Caco-2 (cell line): ENCODE measurements at regions not wholly inside any gene's neighbourhood (a gene's known extent, or its start where the extent isn't known, plus 50 kb on each side); places are given as distances from the start of the nearest gene placed in this dataset.
A peak's percentile ranks its signal among the peaks of the same experiment; 100 is the strongest.

Experiments used
- BruUV-seq: library from RNA; stranded (reverse); fragments of 400-500 nt; replicated peaks from 2 replicates; lab custom pipeline; 2021; lab: Mats Ljungman, UMichigan
- CTCF ChIA-PET: fragments of 300-600 bp; sonication (Branson Sonifier 250); formaldehyde crosslinking; loops from one replicate; lab custom pipeline; 2022; ENCODE audit warnings: antibody characterized with exemption; lab: Charles Lee
- POLR2A ChIA-PET: fragments of 300-600 bp; sonication (Branson Sonifier 250); formaldehyde crosslinking; loops from one replicate; lab custom pipeline; 2022; ENCODE audit warnings: antibody characterized with exemption; lab: Charles Lee
- DNase-seq, 2 experiments: peaks; one replicate each; pipeline versions ENCODE4 v3.0.0 to v3.0.0-alpha.2; 2020 to 2022
- H3K27me3 ChIP-seq: replicated peaks from 2 replicates; pipeline ENCODE4 v1.6.0; 2011; ENCODE audit warnings: low read length; ENCODE audit not compliant: control insufficient read depth, insufficient read depth
- H3K36me3 ChIP-seq: 2 replicates; pipeline ENCODE4 v1.5.1; 2011; ENCODE audit warnings: low read length; ENCODE audit not compliant: control insufficient read depth, insufficient read depth
- H3K4me1 ChIP-seq: fragments of 250-450 bp; sonication (Bioruptor Pico); 2 replicates; pipeline ENCODE4 v1.5.1; 2020; ENCODE audit warnings: mild to moderate bottlenecking
- H3K4me3 ChIP-seq: 2 replicates; pipeline ENCODE4 v1.5.1; 2011; ENCODE audit warnings: low read depth, mild to moderate bottlenecking, control low read depth, low read length
- H3K9me3 ChIP-seq: fragments of 250-450 bp; sonication (Bioruptor Pico); 2 replicates; pipeline ENCODE4 v1.5.1; 2020; ENCODE audit warnings: mild to moderate bottlenecking, moderate library complexity
- H3K27ac Mint-ChIP-seq: one replicate; pipeline ENCODE4 v1.8.0; 2022; ENCODE audit warnings: mixed read lengths; ENCODE audit not compliant: unreplicated experiment
- H3K27me3 Mint-ChIP-seq: one replicate; pipeline ENCODE4 v1.8.0; 2022; ENCODE audit warnings: mixed read lengths; ENCODE audit not compliant: insufficient read depth, unreplicated experiment
- H3K36me3 Mint-ChIP-seq: one replicate; pipeline ENCODE4 v1.8.0; 2022; ENCODE audit warnings: mild to moderate bottlenecking, mixed read lengths; ENCODE audit not compliant: insufficient read depth, unreplicated experiment
- H3K4me1 Mint-ChIP-seq: one replicate; pipeline ENCODE4 v1.8.0; 2022; ENCODE audit warnings: low read depth, mixed read lengths; ENCODE audit not compliant: unreplicated experiment
- H3K4me3 Mint-ChIP-seq: one replicate; pipeline ENCODE4 v1.8.0; 2022; ENCODE audit warnings: mild to moderate bottlenecking, moderate library complexity, mixed read lengths; ENCODE audit not compliant: unreplicated experiment
- H3K9me3 Mint-ChIP-seq: one replicate; pipeline ENCODE4 v1.8.0; 2022; ENCODE audit warnings: mixed read lengths; ENCODE audit not compliant: unreplicated experiment
- intact Hi-C: fragments of 100-400 bp; cut with micrococcal nuclease; formaldehyde crosslinking; loops from one replicate; pipeline ENCODE4 v1.10.0; 2022; ENCODE audit not compliant: unreplicated experiment
- TF ChIP-seq, protein P1 (sequence below), 2 experiments: fragments of 200-600 bp in 1 of 2; IDR thresholded peaks; 1 replicate in 1 of 2; 2 replicates in 1 of 2; pipeline versions ENCODE4 v1.5.1 to v1.8.0; 2011 to 2022; ENCODE audit warnings: antibody characterized with exemption in 1 of 2, control low read depth in 1 of 2, inconsistent platforms in 1 of 2, low read depth in 1 of 2, low read length in 1 of 2, mild to moderate bottlenecking in 1 of 2, moderate library complexity in 1 of 2; ENCODE audit not compliant: insufficient read depth in 1 of 2, severe bottlenecking in 1 of 2, unreplicated experiment in 1 of 2

DNA sequence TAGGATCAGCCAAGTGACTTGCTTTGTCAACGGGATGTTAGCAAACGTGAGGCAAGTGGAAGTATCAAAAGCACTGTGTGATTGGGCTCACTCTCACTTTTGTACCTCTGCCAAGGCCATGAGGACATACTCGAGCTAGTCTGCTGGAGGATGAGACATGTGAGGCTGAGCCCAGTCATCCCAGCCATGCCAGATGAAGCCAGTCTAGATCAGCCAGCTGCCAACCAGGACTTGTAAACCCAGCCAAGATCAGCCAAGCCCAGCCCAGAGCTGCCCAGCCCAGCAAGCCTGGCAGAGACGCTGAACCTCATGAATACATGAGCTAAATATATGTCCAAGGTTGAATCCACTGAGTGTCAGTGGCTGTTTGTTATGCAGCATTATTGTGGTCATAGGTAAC is 369.7 kb downstream of the MN1 start:
- H3K9me3 ChIP-seq = peaks cover 6% of the 10 kb centered on the region
- H3K4me1 Mint-ChIP-seq = no peaks in the 10 kb centered on the region
- H3K27ac Mint-ChIP-seq = no peak overlapping the region
- DNase-seq = no peak
- CTCF ChIA-PET = no interaction called here
- BruUV-seq = no TSS peak
- H3K27me3 Mint-ChIP-seq = no peaks in the 10 kb centered on the region
- POLR2A ChIA-PET = no interaction called here
- H3K9me3 Mint-ChIP-seq = peaks cover 26% of the 10 kb centered on the region
- no peak overlapping the region for H3K4me3 Mint-ChIP-seq
- intact Hi-C loops = no loop called here
- TF ChIP-seq, protein P1, sequence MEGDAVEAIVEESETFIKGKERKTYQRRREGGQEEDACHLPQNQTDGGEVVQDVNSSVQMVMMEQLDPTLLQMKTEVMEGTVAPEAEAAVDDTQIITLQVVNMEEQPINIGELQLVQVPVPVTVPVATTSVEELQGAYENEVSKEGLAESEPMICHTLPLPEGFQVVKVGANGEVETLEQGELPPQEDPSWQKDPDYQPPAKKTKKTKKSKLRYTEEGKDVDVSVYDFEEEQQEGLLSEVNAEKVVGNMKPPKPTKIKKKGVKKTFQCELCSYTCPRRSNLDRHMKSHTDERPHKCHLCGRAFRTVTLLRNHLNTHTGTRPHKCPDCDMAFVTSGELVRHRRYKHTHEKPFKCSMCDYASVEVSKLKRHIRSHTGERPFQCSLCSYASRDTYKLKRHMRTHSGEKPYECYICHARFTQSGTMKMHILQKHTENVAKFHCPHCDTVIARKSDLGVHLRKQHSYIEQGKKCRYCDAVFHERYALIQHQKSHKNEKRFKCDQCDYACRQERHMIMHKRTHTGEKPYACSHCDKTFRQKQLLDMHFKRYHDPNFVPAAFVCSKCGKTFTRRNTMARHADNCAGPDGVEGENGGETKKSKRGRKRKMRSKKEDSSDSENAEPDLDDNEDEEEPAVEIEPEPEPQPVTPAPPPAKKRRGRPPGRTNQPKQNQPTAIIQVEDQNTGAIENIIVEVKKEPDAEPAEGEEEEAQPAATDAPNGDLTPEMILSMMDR (IDR thresholded peaks at IDR 0.05; ENCODE audit: insufficient read depth in 1 of 2, low read depth in 1 of 2, low read length in 1 of 2, severe bottlenecking in 1 of 2, unreplicated experiment in 1 of 2) = no peak
- H3K4me3 ChIP-seq = no peak overlapping the region
- H3K27me3 ChIP-seq = no peaks in the 10 kb centered on the region
- H3K36me3 Mint-ChIP-seq = no peaks in the 10 kb centered on the region
- H3K36me3 ChIP-seq = no peaks in the 10 kb centered on the region
- H3K4me1 ChIP-seq = peaks cover 10% of the 10 kb centered on the region

GRCh38 chr22:27433099-27433498 is 368.5 kb downstream of the MN1 start:
- H3K27me3 Mint-ChIP-seq = no peaks in the 10 kb centered on the region
- Histone ChIP-seq H3K36me3 (no peaks in the 10 kb centered on the region), H3K4me1 (peaks cover 10% of the 10 kb centered on the region), H3K9me3 (peaks cover 6% of the 10 kb centered on the region), H3K4me3 (no peak overlapping the region), H3K27me3 (no peaks in the 10 kb centered on the region)
- H3K9me3 Mint-ChIP-seq = peaks cover 15% of the 10 kb centered on the region
- DNase-seq = no peak
- no TSS peak for BruUV-seq
- H3K36me3 Mint-ChIP-seq = no peaks in the 10 kb centered on the region
- no peak overlapping the region for H3K4me3 Mint-ChIP-seq
- intact Hi-C loops = no loop called here
- CTCF ChIA-PET = no interaction called here
- POLR2A ChIA-PET = no interaction called here
- TF ChIP-seq, protein P1 (IDR thresholded peaks at IDR 0.05; ENCODE audit: insufficient read depth in 1 of 2, low read depth in 1 of 2, low read length in 1 of 2, severe bottlenecking in 1 of 2, unreplicated experiment in 1 of 2) = no peak
- H3K4me1 Mint-ChIP-seq = no peaks in the 10 kb centered on the region
- no peak overlapping the region for H3K27ac Mint-ChIP-seq

GRCh38 chr22:27433585-27434190 is 367.9 kb downstream of the MN1 start:
- Mint-ChIP-seq H3K9me3 (peaks cover 10% of the 10 kb centered on the region), H3K27ac (no peak overlapping the region), H3K4me3 (no peak overlapping the region), H3K36me3 (no peaks in the 10 kb centered on the region), H3K27me3 (no peaks in the 10 kb centered on the region), H3K4me1 (no peaks in the 10 kb centered on the region)
- POLR2A ChIA-PET = no interaction called here
- intact Hi-C loops = no loop called here
- BruUV-seq = no TSS peak
- CTCF ChIA-PET = no interaction called here
- H3K4me1 ChIP-seq = peaks cover 10% of the 10 kb centered on the region
- peak; percentile 8 to 58 for DNase-seq
- H3K36me3 ChIP-seq = no peaks in the 10 kb centered on the region
- H3K9me3 ChIP-seq = peaks cover 6% of the 10 kb centered on the region
- H3K27me3 ChIP-seq = no peaks in the 10 kb centered on the region
- TF ChIP-seq, protein P1 (IDR thresholded peaks at IDR 0.05; ENCODE audit: insufficient read depth in 1 of 2, low read depth in 1 of 2, low read length in 1 of 2, severe bottlenecking in 1 of 2, unreplicated experiment in 1 of 2) = no peak
- H3K4me3 ChIP-seq = no peak overlapping the region
